22Rv1 (cell line): ENCODE measurements at regions not wholly inside any gene's neighbourhood (a gene's known extent, or its start where the extent isn't known, plus 50 kb on each side); places are given as distances from the start of the nearest gene placed in this dataset.

ENCODE experiments used
- CTCF ChIP-seq: fragments of 450-650 bp; IDR thresholded peaks from 2 replicates; pipeline ENCODE4 v1.5.1; 2017; ENCODE audit warnings: mild to moderate bottlenecking
- ZFX ChIP-seq: fragments of 450-650 bp; IDR thresholded peaks from 2 replicates; pipeline ENCODE4 v1.6.1; 2017; ENCODE audit warnings: antibody characterized with exemption, borderline replicate concordance

GRCh38 chr4:19523964-19524363 lies 727.7 kb upstream of the SLIT2 start:
- TF ChIP-seq CTCF, result no peak
- TF ChIP-seq ZFX, result no peak
